ENCODE measurements at regions not wholly inside any gene's neighbourhood (a gene's known extent, or its start where the extent isn't known, plus 50 kb on each side); places are given as distances from the start of the nearest gene placed in this dataset.
"Not testable (repeated sequence)": the region's sequence is repeated elsewhere in the genome, so short reads cannot be mapped to it uniquely, and the experiment has no call there.

GRCh38 chr14:21791749-21792148 is 118.1 kb upstream of the OR4E1 start:
- intact Hi-C loops (cut with DNase I; ENCODE audit: low total_unique reads) (no loop called here), in situ Hi-C loops (cut with MboI; ENCODE audit: low sequenced_read_pairs in 4 of 4) (no loop called here)
- ATAC-seq (no peak), DNase-seq (no peak)
- Histone ChIP-seq H3K4me1 (no peaks in the 10 kb centered on the region), H3K36me3 (no peaks in the 10 kb centered on the region), H3K9me3 (no peaks in the 10 kb centered on the region), H3K4me3 (no peak overlapping the region), H3K27me3 (no peaks in the 10 kb centered on the region), H3K27ac (no peak overlapping the region)
- TF ChIP-seq CTCF (IDR thresholded peaks at IDR 0.05 in 4 of 5, conservative IDR thresholded peaks at IDR 0.05 in 1 of 5): no peak
- TF ChIP-seq POLR2A (IDR thresholded peaks at IDR 0.05): no peak

GRCh38 chr14:21788687-21789086 is 115.1 kb upstream of the OR4E1 start:
- intact Hi-C loops (cut with DNase I; ENCODE audit: low total_unique reads); H3K27ac ChIP-seq: not testable (repeated sequence)

GRCh38 chr14:21787242-21787641 is 113.6 kb upstream of the OR4E1 start:
- in situ Hi-C loops (cut with MboI; ENCODE audit: low sequenced_read_pairs in 4 of 4); H3K27me3 ChIP-seq; H3K36me3 ChIP-seq; H3K9me3 ChIP-seq; H3K27ac ChIP-seq; ATAC-seq; intact Hi-C loops (cut with DNase I; ENCODE audit: low total_unique reads); H3K4me1 ChIP-seq; H3K4me3 ChIP-seq; DNase-seq: not testable (repeated sequence)

More at GRCh38 chr14:21788687-21789086, 115.1 kb upstream of the OR4E1 start:
- H3K27me3 ChIP-seq; ATAC-seq; H3K4me3 ChIP-seq; DNase-seq; H3K36me3 ChIP-seq; in situ Hi-C loops (cut with MboI; ENCODE audit: low sequenced_read_pairs in 4 of 4); H3K4me1 ChIP-seq; H3K9me3 ChIP-seq: not testable (repeated sequence)

- ATAC-seq (no peak), DNase-seq (no peak)
- intact Hi-C loops (cut with DNase I; ENCODE audit: low total_unique reads): no loop called here
- no peaks in the 10 kb centered on the region for H3K36me3 ChIP-seq
- TF ChIP-seq POLR2A (IDR thresholded peaks at IDR 0.05): no peak
- no peak for TF ChIP-seq CTCF (IDR thresholded peaks at IDR 0.05 in 4 of 5, conservative IDR thresholded peaks at IDR 0.05 in 1 of 5)
- H3K27ac ChIP-seq: no peak overlapping the region
- no peaks in the 10 kb centered on the region for H3K4me1 ChIP-seq
- H3K4me3 ChIP-seq: no peak overlapping the region
- H3K9me3 ChIP-seq: no peaks in the 10 kb centered on the region
- H3K27me3 ChIP-seq: no peaks in the 10 kb centered on the region
- in situ Hi-C loops (cut with MboI; ENCODE audit: low sequenced_read_pairs in 4 of 4): no loop called here
These were observed 107.9 kb upstream of the OR4E1 start for GRCh38 chr14:21781543-21781942.

- intact Hi-C loops (cut with DNase I; ENCODE audit: low total_unique reads): no loop called here
- TF ChIP-seq POLR2A (IDR thresholded peaks at IDR 0.05) (no peak), CTCF (IDR thresholded peaks at IDR 0.05 in 4 of 5, conservative IDR thresholded peaks at IDR 0.05 in 1 of 5) (no peak)
- Histone ChIP-seq H3K36me3 (no peaks in the 10 kb centered on the region), H3K27me3 (no peaks in the 10 kb centered on the region), H3K27ac (no peak overlapping the region), H3K9me3 (no peaks in the 10 kb centered on the region), H3K4me3 (no peak overlapping the region), H3K4me1 (no peaks in the 10 kb centered on the region)
- DNase-seq (no peak), ATAC-seq (no peak)
- in situ Hi-C loops (cut with MboI; ENCODE audit: low sequenced_read_pairs in 4 of 4): no loop called here
These were observed 106.9 kb upstream of the OR4E1 start for GRCh38 chr14:21780429-21781084.

- Histone ChIP-seq H3K27me3 (no peaks in the 10 kb centered on the region), H3K4me1 (no peaks in the 10 kb centered on the region), H3K4me3 (no peak overlapping the region), H3K36me3 (no peaks in the 10 kb centered on the region), H3K27ac (no peak overlapping the region), H3K9me3 (no peaks in the 10 kb centered on the region)
- in situ Hi-C loops (cut with MboI; ENCODE audit: low sequenced_read_pairs in 4 of 4) (no loop called here), intact Hi-C loops (cut with DNase I; ENCODE audit: low total_unique reads) (no loop called here)
- no peak for ATAC-seq
- TF ChIP-seq POLR2A (IDR thresholded peaks at IDR 0.05): no peak
- no peak for TF ChIP-seq CTCF (IDR thresholded peaks at IDR 0.05 in 4 of 5, conservative IDR thresholded peaks at IDR 0.05 in 1 of 5)
- no peak for DNase-seq
These were observed 98.1 kb upstream of the OR4E1 start for GRCh38 chr14:21771671-21772070.
